Spleen (tissue), 3 donors: ENCODE measurements at regions not wholly inside any gene's neighbourhood (a gene's known extent, or its start where the extent isn't known, plus 50 kb on each side); places are given as distances from the start of the nearest gene placed in this dataset.

ENCODE experiments used
- POLR2A ChIP-seq, 3 donors: fragments of 450-650 bp; IDR thresholded peaks; one replicate each; pipeline ENCODE4 v1.5.1; 2017; ENCODE audit warnings: antibody characterized with exemption in 3 of 3, mild to moderate bottlenecking in 1 of 3
- POLR2AphosphoS5 ChIP-seq, 3 donors: sonication (generic); formaldehyde crosslinking; IDR thresholded peaks; one replicate each; pipeline ENCODE4 v1.5.1; 2017; ENCODE audit warnings: antibody characterized with exemption in 3 of 3

GRCh38 chr12:18895540-18895939 is 157.6 kb downstream of the CAPZA3 start:
- TF ChIP-seq POLR2A (IDR thresholded peaks at IDR 0.05): no peak
- no peak for TF ChIP-seq POLR2AphosphoS5 (IDR thresholded peaks at IDR 0.05)
